GM12878 (cell line): ENCODE measurements at regions not wholly inside any gene's neighbourhood (a gene's known extent, or its start where the extent isn't known, plus 50 kb on each side); places are given as distances from the start of the nearest gene placed in this dataset.

Experiments used
- ATAC-seq: fragments of 200-7000 bp; cut with Tn5 transposase; 3 replicates; pipeline ENCODE4 v1.9.1; 2020; ENCODE audit warnings: mild to moderate bottlenecking, moderate library complexity
- BruUV-seq: library from RNA; stranded (reverse); fragments of 400-500 nt; replicated peaks from 2 replicates; lab custom pipeline; 2021; lab: Mats Ljungman, UMichigan
- CTCF ChIA-PET: fragments of 300-600 bp; sonication (Branson Sonifier 250); formaldehyde crosslinking; extraction: SDS; loops from one replicate; lab custom pipeline; 2021; ENCODE audit warnings: inconsistent platforms; lab: Yijun Ruan, JAX
- POLR2A ChIA-PET: fragments of 350-600 bp; formaldehyde crosslinking; extraction: SDS; loops from one replicate; lab custom pipeline; 2021; ENCODE audit warnings: inconsistent platforms; lab: Charles Lee
- RAD21 ChIA-PET: fragments of 300-600 bp; sonication (Branson Sonifier 250); formaldehyde crosslinking; loops from one replicate; lab custom pipeline; 2023; ENCODE audit warnings: antibody characterized with exemption; ENCODE audit not compliant: unreplicated experiment; lab: Charles Lee
- SMC1A ChIA-PET: fragments of 300-600 bp; sonication (Branson Sonifier 250); formaldehyde crosslinking; loops from one replicate; lab custom pipeline; 2023; ENCODE audit not compliant: unreplicated experiment, uncharacterized antibody; lab: Charles Lee
- DNase-seq: peaks from one replicate; pipeline ENCODE4 v3.0.0-alpha.2; 2011; ENCODE audit warnings: low read depth, low spot score
- FAIRE-seq: peaks from 3 replicates; lab custom pipeline; 2011; peaks lifted over from hg19 to GRCh38; lab: Jason Lieb, UNC
- H2AFZ ChIP-seq: 2 replicates; pipeline ENCODE4 v1.6.0; 2011; ENCODE audit warnings: low read depth, low read length, control low read depth; ENCODE audit not compliant: control insufficient read depth
- H3K27ac ChIP-seq: 2 replicates; pipeline ENCODE4 v1.5.1; 2011; ENCODE audit warnings: control low read depth; ENCODE audit not compliant: control insufficient read depth, insufficient read depth
- H3K27me3 ChIP-seq, 2 experiments: replicated peaks in 1 of 2; 2 replicates each; pipeline versions ENCODE4 v1.6.0 to v1.6.1; 2011; ENCODE audit warnings: low read length in 1 of 2; ENCODE audit not compliant: control insufficient read depth in 2 of 2, insufficient read depth in 2 of 2
- H3K36me3 ChIP-seq, 2 experiments: 2 replicates each; pipeline ENCODE4 v1.5.1; 2011; ENCODE audit warnings: low read length in 1 of 2; ENCODE audit not compliant: control insufficient read depth in 2 of 2, insufficient read depth in 2 of 2
- H3K4me1 ChIP-seq: 2 replicates; pipeline ENCODE4 v1.6.1; 2011; ENCODE audit warnings: mild to moderate bottlenecking, low read length, moderate library complexity, mixed read lengths; ENCODE audit not compliant: control insufficient read depth, insufficient read depth
- H3K4me2 ChIP-seq: 2 replicates; pipeline ENCODE4 v1.6.0; 2011; ENCODE audit warnings: control low read depth; ENCODE audit not compliant: control insufficient read depth, insufficient read depth
- H3K4me3 ChIP-seq: fragments of 200-600 bp; sonication (generic); 2 replicates; pipeline ENCODE4 v1.5.1; 2016
- H3K79me2 ChIP-seq: 2 replicates; pipeline ENCODE4 v1.6.0; 2011; ENCODE audit warnings: low read length; ENCODE audit not compliant: control insufficient read depth, insufficient read depth
- H3K9ac ChIP-seq: 2 replicates; pipeline ENCODE4 v1.8.0; 2011; ENCODE audit warnings: low read length, control low read depth, mixed read lengths; ENCODE audit not compliant: control insufficient read depth, insufficient read depth
- H3K9me3 ChIP-seq: replicated peaks from 3 replicates; pipeline ENCODE4 v1.5.1; 2011; ENCODE audit warnings: mild to moderate bottlenecking, low read length; ENCODE audit not compliant: control insufficient read depth, insufficient read depth
- H4K20me1 ChIP-seq: 2 replicates; pipeline ENCODE4 v1.6.0; 2011; ENCODE audit not compliant: control insufficient read depth, insufficient read depth
- ATF3 ChIP-seq: IDR thresholded peaks from 2 replicates; pipeline ENCODE4 v1.6.1; 2011; ENCODE audit warnings: low read depth, mild to moderate bottlenecking, low read length, moderate library complexity, borderline replicate concordance; ENCODE audit errors: extremely low read depth
- CREM ChIP-seq: IDR thresholded peaks from 2 replicates; pipeline ENCODE4 v1.6.1; 2014; ENCODE audit warnings: antibody characterized with exemption, low read depth
- LARP7 ChIP-seq: fragments of 450-650 bp; IDR thresholded peaks from 2 replicates; pipeline ENCODE4 v1.6.1; 2017; ENCODE audit warnings: mild to moderate bottlenecking
- NBN ChIP-seq: fragments of 450-650 bp; IDR thresholded peaks from 2 replicates; pipeline ENCODE4 v1.6.1; 2016
- PAX8 ChIP-seq: fragments of 450-650 bp; IDR thresholded peaks from 2 replicates; pipeline ENCODE4 v1.6.1; 2017; ENCODE audit warnings: mild to moderate bottlenecking, moderate library complexity
- PKNOX1 ChIP-seq: fragments of 450-650 bp; IDR thresholded peaks from 2 replicates; pipeline ENCODE4 v1.6.1; 2016; ENCODE audit warnings: mild to moderate bottlenecking
- POLR2AphosphoS5 ChIP-seq: IDR thresholded peaks from 2 replicates; pipeline ENCODE4 v1.6.1; 2011; ENCODE audit warnings: mild to moderate bottlenecking, low read length, inconsistent platforms
- SIN3A ChIP-seq: IDR thresholded peaks from 2 replicates; pipeline ENCODE4 v1.6.1; 2012; ENCODE audit warnings: low read depth, low read length, improper control_type of control experiment
- ZNF274 ChIP-seq: IDR thresholded peaks from one replicate; pipeline ENCODE4 v1.8.0; 2011; ENCODE audit not compliant: insufficient read length, insufficient read depth
- WGBS: methylation state at CpG from one replicate; pipeline ENCODE4 v1.1.6; 2016; ENCODE audit warnings: low lambda C conversion rate; ENCODE audit not compliant: insufficient replicate concordance, insufficient coverage; ENCODE audit errors: missing lambda C conversion rate; 5-methylcytosine and 5-hydroxymethylcytosine counted together
- in situ Hi-C: fragments of 300-500 bp; cut with MboI; formaldehyde crosslinking; loops from 9 replicates; pipeline ENCODE4 v1.14.3; 2018; ENCODE audit warnings: mixed read lengths
- intact Hi-C: fragments of 100-400 bp; cut with micrococcal nuclease; formaldehyde crosslinking; loops from one replicate; pipeline ENCODE4 v1.14.2; 2022; ENCODE audit not compliant: unreplicated experiment

GRCh38 chr1:4599521-4599920 lies 54.9 kb upstream of the AJAP1 start:
- no peaks in the 10 kb centered on the region for H3K36me3 ChIP-seq
- no peaks in the 10 kb centered on the region for H3K4me1 ChIP-seq
- ATAC-seq: no peak
- no peak overlapping the region for H2AFZ ChIP-seq
- no TSS peak for BruUV-seq
- intact Hi-C loops (no loop called here), in situ Hi-C loops (no loop called here)
- H3K9ac ChIP-seq: no peak overlapping the region
- DNase-seq: no peak
- ChIA-PET SMC1A (no interaction called here), CTCF (no interaction called here), POLR2A (no interaction called here), RAD21 (no interaction called here)
- no peaks in the 10 kb centered on the region for H4K20me1 ChIP-seq
- no peak overlapping the region for H3K27ac ChIP-seq
- no peaks in the 10 kb centered on the region for H3K27me3 ChIP-seq
- TF ChIP-seq SIN3A (no peak), PAX8 (no peak)
- no peak overlapping the region for H3K4me3 ChIP-seq
- H3K4me2 ChIP-seq: no peak overlapping the region
- no peaks in the 10 kb centered on the region; the same call in 2 of the 3 replicates for H3K9me3 ChIP-seq
- WGBS: 57% methylated on average over 15 of the region's 15 CpGs
- FAIRE-seq: no peak
- no peaks in the 10 kb centered on the region for H3K79me2 ChIP-seq

GRCh38 chr1:4599951-4600481 lies 54.4 kb upstream of the AJAP1 start:
- H3K9ac ChIP-seq: no peak overlapping the region
- in situ Hi-C loops (no loop called here), intact Hi-C loops (no loop called here)
- WGBS: 72% methylated on average over 26 of the region's 27 CpGs
- FAIRE-seq (no peak), DNase-seq (no peak)
- H3K9me3 ChIP-seq: no peaks in the 10 kb centered on the region; the same call in 2 of the 3 replicates
- H4K20me1 ChIP-seq: no peaks in the 10 kb centered on the region
- POLR2A ChIA-PET: no interaction called here
- no TSS peak for BruUV-seq
- H3K27ac ChIP-seq: no peak overlapping the region
- SMC1A ChIA-PET: no interaction called here
- CTCF ChIA-PET: no interaction called here
- no peaks in the 10 kb centered on the region for H3K79me2 ChIP-seq
- no peaks in the 10 kb centered on the region for H3K4me1 ChIP-seq
- no peaks in the 10 kb centered on the region for H3K36me3 ChIP-seq
- no peak for TF ChIP-seq NBN
- TF ChIP-seq POLR2AphosphoS5: no peak
- no peak for TF ChIP-seq CREM
- TF ChIP-seq ATF3: no peak
- TF ChIP-seq PKNOX1: no peak
- TF ChIP-seq LARP7: no peak
- TF ChIP-seq ZNF274: no peak
- TF ChIP-seq, all 136 proteins: peak for 0
- no peak overlapping the region for H2AFZ ChIP-seq
- RAD21 ChIA-PET: no interaction called here
- H3K4me2 ChIP-seq: no peak overlapping the region
- no peak overlapping the region for H3K4me3 ChIP-seq
- ATAC-seq: no peak
- no peaks in the 10 kb centered on the region for H3K27me3 ChIP-seq
